ENCODE measurements at regions not wholly inside any gene's neighbourhood (a gene's known extent, or its start where the extent isn't known, plus 50 kb on each side); places are given as distances from the start of the nearest gene placed in this dataset.

DNA sequence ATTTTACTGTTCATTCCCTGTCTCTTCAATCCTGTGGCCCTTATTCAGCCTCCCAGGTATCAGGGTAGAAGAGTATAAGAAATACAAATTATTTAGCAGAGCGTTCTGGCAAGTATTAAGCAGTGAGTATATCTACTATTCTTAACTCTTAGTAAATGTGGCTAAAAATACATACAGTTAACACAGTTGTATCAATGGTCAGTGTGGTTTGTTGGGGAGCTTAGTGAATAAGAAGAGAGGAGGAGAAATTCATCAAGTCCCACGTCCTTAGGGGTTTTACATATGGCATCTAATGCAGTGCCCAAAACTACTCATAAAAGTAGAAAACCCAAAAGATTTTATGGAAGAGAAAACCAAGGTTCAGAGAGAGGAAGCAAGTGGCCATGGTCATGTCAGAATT is 691.0 kb upstream of the SGCG start:
- Histone ChIP-seq H3K27ac (ENCODE audit: low read depth, low read length) (no peak overlapping the region), H3K36me3 (ENCODE audit: insufficient read depth, low read length) (no peaks in the 10 kb centered on the region), H3K27me3 (ENCODE audit: insufficient read depth, low read length) (no peaks in the 10 kb centered on the region), H2AFZ (ENCODE audit: low read length, unreplicated experiment) (no peak overlapping the region), H3K4me3 (ENCODE audit: low read depth, low read length) (no peak overlapping the region), H3K79me2 (ENCODE audit: control insufficient read depth, insufficient read depth, low read length, unreplicated experiment) (no peaks in the 10 kb centered on the region), H3K4me1 (ENCODE audit: control insufficient read depth, insufficient read depth, low read length, unreplicated experiment) (no peaks in the 10 kb centered on the region)

DNA sequence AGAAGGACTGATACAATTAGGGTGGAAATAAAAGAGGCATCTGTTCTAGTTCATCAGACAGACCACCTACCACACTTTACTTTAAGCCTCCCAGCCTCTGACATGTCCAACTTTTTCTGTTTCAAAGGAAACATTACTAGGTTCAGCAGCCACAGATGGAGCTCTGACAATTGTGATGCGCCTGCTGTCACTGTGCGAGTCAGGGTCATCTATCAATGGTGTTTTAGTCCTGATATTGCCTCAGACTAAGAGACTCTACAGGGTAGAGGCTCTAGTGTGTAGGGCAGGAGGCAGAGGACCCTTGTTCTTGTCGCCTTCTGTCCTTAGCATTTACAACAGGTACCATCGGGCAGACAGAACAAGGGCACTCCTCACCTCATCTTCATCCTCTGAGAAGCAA is 685.0 kb upstream of the SGCG start:
- no peaks in the 10 kb centered on the region for H3K79me2 ChIP-seq (ENCODE audit: control insufficient read depth, insufficient read depth, low read length, unreplicated experiment)
- no peaks in the 10 kb centered on the region for H3K36me3 ChIP-seq (ENCODE audit: insufficient read depth, low read length)
- H3K4me3 ChIP-seq (ENCODE audit: low read depth, low read length) = no peak overlapping the region
- no peaks in the 10 kb centered on the region for H3K4me1 ChIP-seq (ENCODE audit: control insufficient read depth, insufficient read depth, low read length, unreplicated experiment)
- no peaks in the 10 kb centered on the region for H3K27me3 ChIP-seq (ENCODE audit: insufficient read depth, low read length)
- no peak overlapping the region for H2AFZ ChIP-seq (ENCODE audit: low read length, unreplicated experiment)
- no peak overlapping the region for H3K27ac ChIP-seq (ENCODE audit: low read depth, low read length)

DNA sequence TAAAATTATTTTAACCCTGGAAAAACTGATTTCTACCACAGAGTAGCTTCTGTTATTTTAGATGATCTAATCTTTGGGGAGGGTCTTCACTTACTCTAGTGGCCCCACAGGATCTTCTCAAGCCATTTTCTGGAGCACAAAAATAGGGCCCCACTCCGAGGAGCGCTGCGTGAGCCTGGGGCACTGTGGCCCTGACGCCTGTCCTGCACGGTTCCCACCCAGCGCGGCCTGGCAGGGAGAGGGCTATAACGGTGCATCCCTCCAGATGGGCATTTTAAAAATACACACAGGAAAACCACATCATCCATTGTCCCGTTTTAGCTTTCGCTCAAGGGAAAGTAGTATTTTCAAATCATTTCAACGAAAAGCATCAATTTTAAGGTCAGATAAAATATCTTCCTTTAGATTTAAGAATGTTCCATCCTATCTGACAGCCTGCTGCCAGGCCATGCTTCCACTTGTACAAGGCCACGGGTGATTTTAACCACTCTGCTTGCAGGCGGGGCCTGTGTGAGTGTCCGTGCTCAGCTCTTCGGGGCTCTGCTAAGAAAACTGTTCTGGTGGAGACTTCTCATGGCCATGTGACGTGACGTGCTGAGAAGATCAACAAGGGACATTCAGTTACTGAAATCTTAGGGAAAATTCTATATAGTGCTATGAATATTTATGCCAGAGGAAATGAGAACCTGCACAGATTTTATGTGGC is 683.8 kb upstream of the SGCG start:
- H3K79me2 ChIP-seq (ENCODE audit: control insufficient read depth, insufficient read depth, low read length, unreplicated experiment) = no peaks in the 10 kb centered on the region
- no peaks in the 10 kb centered on the region for H3K27me3 ChIP-seq (ENCODE audit: insufficient read depth, low read length)
- no peak overlapping the region for H3K27ac ChIP-seq (ENCODE audit: low read depth, low read length)
- H3K36me3 ChIP-seq (ENCODE audit: insufficient read depth, low read length) = no peaks in the 10 kb centered on the region
- H2AFZ ChIP-seq (ENCODE audit: low read length, unreplicated experiment) = no peak overlapping the region
- no peaks in the 10 kb centered on the region for H3K4me1 ChIP-seq (ENCODE audit: control insufficient read depth, insufficient read depth, low read length, unreplicated experiment)
- H3K4me3 ChIP-seq (ENCODE audit: low read depth, low read length) = no peak overlapping the region

- H2AFZ ChIP-seq (ENCODE audit: low read length, unreplicated experiment) = no peak overlapping the region
- no peaks in the 10 kb centered on the region for H3K36me3 ChIP-seq (ENCODE audit: insufficient read depth, low read length)
These were observed 682.6 kb upstream of the SGCG start for GRCh38 chr13:22497991-22498780.

GRCh38 chr13:22499919-22500318 is 680.9 kb upstream of the SGCG start:
- H3K4me1 ChIP-seq (ENCODE audit: control insufficient read depth, insufficient read depth, low read length, unreplicated experiment) = no peaks in the 10 kb centered on the region

More at GRCh38 chr13:22497991-22498780, 682.6 kb upstream of the SGCG start:
- Histone ChIP-seq H3K4me3 (ENCODE audit: low read depth, low read length) (no peak overlapping the region), H3K79me2 (ENCODE audit: control insufficient read depth, insufficient read depth, low read length, unreplicated experiment) (no peaks in the 10 kb centered on the region), H3K27ac (ENCODE audit: low read depth, low read length) (no peak overlapping the region), H3K4me1 (ENCODE audit: control insufficient read depth, insufficient read depth, low read length, unreplicated experiment) (no peaks in the 10 kb centered on the region), H3K27me3 (ENCODE audit: insufficient read depth, low read length) (no peaks in the 10 kb centered on the region)

DNA sequence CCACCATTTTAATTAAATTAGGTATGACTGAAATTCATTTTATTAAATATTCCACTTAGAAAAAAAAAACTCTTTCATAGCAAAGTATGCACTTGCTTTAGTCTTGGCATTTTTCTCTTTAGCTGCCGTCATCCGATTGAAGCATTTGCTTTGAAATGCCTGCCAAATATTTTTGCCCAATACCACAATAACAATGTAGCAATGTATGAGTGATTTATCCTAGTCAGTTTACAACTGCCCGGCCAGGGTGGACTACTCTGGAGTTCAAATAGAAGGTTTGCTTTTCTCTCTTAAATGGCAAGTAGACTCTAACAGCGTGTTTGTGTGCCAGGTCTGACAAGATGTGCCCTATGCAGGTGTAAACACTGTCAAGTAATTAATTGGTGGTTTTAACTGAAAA is 675.3 kb upstream of the SGCG start:
- no peaks in the 10 kb centered on the region for H3K4me1 ChIP-seq (ENCODE audit: control insufficient read depth, insufficient read depth, low read length, unreplicated experiment)
- no peaks in the 10 kb centered on the region for H3K36me3 ChIP-seq (ENCODE audit: insufficient read depth, low read length)
- no peak overlapping the region for H2AFZ ChIP-seq (ENCODE audit: low read length, unreplicated experiment)
- no peaks in the 10 kb centered on the region for H3K79me2 ChIP-seq (ENCODE audit: control insufficient read depth, insufficient read depth, low read length, unreplicated experiment)
- H3K27ac ChIP-seq (ENCODE audit: low read depth, low read length) = no peak overlapping the region
- no peak overlapping the region for H3K4me3 ChIP-seq (ENCODE audit: low read depth, low read length)
- no peaks in the 10 kb centered on the region for H3K27me3 ChIP-seq (ENCODE audit: insufficient read depth, low read length)

More at GRCh38 chr13:22499919-22500318, 680.9 kb upstream of the SGCG start:
- Histone ChIP-seq H3K4me3 (ENCODE audit: low read depth, low read length) (no peak overlapping the region), H2AFZ (ENCODE audit: low read length, unreplicated experiment) (no peak overlapping the region), H3K79me2 (ENCODE audit: control insufficient read depth, insufficient read depth, low read length, unreplicated experiment) (no peaks in the 10 kb centered on the region), H3K27ac (ENCODE audit: low read depth, low read length) (no peak overlapping the region), H3K36me3 (ENCODE audit: insufficient read depth, low read length) (no peaks in the 10 kb centered on the region), H3K27me3 (ENCODE audit: insufficient read depth, low read length) (no peaks in the 10 kb centered on the region)

DNA sequence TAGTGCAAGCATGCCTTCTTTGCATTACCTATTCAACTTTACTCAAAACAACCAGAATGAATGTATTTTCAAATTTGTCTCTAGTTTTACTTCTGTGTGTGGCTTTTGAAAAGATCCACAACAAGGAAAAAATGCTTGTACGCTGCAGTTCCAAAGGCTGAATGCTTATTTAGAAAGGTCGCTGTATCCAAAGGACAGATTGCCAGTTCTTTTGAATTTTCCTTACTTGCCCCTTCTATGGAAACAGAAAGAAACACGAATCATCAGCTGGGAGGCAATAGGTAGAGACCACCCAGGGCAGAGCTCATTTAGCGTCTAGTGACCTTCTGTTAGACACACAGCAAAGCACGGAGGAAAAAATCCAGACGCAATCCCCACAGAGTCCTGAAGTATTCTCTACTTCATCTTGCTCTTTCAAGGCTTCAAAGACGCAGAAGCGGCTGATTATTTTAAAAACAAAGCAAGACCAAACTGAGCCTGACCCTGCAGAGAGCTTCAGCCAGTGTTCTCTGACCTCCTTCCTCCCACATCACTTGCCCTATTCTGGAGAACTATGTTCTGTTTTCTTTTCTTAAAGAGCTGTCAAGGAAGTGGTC is 674.6 kb upstream of the SGCG start:
- Histone ChIP-seq H3K36me3 (ENCODE audit: insufficient read depth, low read length) (no peaks in the 10 kb centered on the region), H3K27me3 (ENCODE audit: insufficient read depth, low read length) (no peaks in the 10 kb centered on the region), H3K27ac (ENCODE audit: low read depth, low read length) (no peak overlapping the region), H3K4me1 (ENCODE audit: control insufficient read depth, insufficient read depth, low read length, unreplicated experiment) (no peaks in the 10 kb centered on the region), H3K4me3 (ENCODE audit: low read depth, low read length) (no peak overlapping the region), H2AFZ (ENCODE audit: low read length, unreplicated experiment) (no peak overlapping the region), H3K79me2 (ENCODE audit: control insufficient read depth, insufficient read depth, low read length, unreplicated experiment) (no peaks in the 10 kb centered on the region)

GRCh38 chr13:22517544-22517943 is 663.2 kb upstream of the SGCG start:
- no peaks in the 10 kb centered on the region for H3K27me3 ChIP-seq (ENCODE audit: insufficient read depth, low read length)
- no peak overlapping the region for H3K27ac ChIP-seq (ENCODE audit: low read depth, low read length)
- no peaks in the 10 kb centered on the region for H3K4me1 ChIP-seq (ENCODE audit: control insufficient read depth, insufficient read depth, low read length, unreplicated experiment)
- no peaks in the 10 kb centered on the region for H3K79me2 ChIP-seq (ENCODE audit: control insufficient read depth, insufficient read depth, low read length, unreplicated experiment)
- H3K4me3 ChIP-seq (ENCODE audit: low read depth, low read length) = no peak overlapping the region
- H3K36me3 ChIP-seq (ENCODE audit: insufficient read depth, low read length) = no peaks in the 10 kb centered on the region
- H2AFZ ChIP-seq (ENCODE audit: low read length, unreplicated experiment) = no peak overlapping the region

DNA sequence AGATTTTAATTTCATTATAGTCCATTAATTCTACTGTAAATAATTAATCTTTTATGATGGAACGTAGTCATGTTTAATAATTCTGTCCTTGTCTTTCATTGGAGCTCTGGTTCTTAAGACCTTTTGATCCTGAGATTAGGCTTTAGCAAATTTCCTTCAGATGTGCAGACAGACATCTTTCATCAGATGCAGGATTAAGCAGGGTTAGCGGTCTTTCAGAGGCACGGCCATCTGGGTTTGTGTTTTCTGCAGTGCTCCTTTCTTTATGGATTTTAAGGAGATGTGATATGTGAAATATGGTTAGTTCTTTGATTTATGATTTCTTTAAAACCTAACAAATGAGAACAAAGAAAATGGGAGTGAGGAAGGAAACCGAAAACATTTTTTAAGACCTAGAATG is 643.9 kb upstream of the SGCG start:
- H3K4me1 ChIP-seq (ENCODE audit: control insufficient read depth, insufficient read depth, low read length, unreplicated experiment) = no peaks in the 10 kb centered on the region

DNA sequence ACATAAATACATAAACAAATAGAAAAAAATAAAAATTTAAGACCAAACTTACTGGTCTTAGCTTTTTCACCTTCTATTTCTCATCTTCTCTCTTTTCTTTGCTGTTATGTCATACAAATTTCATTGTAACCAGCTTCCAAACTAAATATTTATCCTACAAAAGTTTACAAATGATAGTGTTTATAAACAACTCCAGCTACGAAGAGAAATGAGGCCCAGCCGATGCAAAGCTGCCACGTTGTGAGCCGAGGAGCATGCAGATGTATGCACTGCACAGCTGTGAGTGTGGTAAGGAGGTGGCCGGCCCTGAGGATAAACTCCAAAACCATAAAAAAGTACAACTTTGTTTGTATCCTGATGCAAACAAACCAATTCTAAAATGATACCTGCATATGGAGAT is 642.4 kb upstream of the SGCG start:
- Histone ChIP-seq H3K4me3 (ENCODE audit: low read depth, low read length) (no peak overlapping the region), H3K27me3 (ENCODE audit: insufficient read depth, low read length) (no peaks in the 10 kb centered on the region), H2AFZ (ENCODE audit: low read length, unreplicated experiment) (no peak overlapping the region), H3K36me3 (ENCODE audit: insufficient read depth, low read length) (no peaks in the 10 kb centered on the region), H3K4me1 (ENCODE audit: control insufficient read depth, insufficient read depth, low read length, unreplicated experiment) (no peaks in the 10 kb centered on the region), H3K27ac (ENCODE audit: low read depth, low read length) (no peak overlapping the region), H3K79me2 (ENCODE audit: control insufficient read depth, insufficient read depth, low read length, unreplicated experiment) (no peaks in the 10 kb centered on the region)

More for the DNA sequence above, 643.9 kb upstream of the SGCG start:
- Histone ChIP-seq H3K27me3 (ENCODE audit: insufficient read depth, low read length) (no peaks in the 10 kb centered on the region), H3K36me3 (ENCODE audit: insufficient read depth, low read length) (no peaks in the 10 kb centered on the region), H3K27ac (ENCODE audit: low read depth, low read length) (no peak overlapping the region), H2AFZ (ENCODE audit: low read length, unreplicated experiment) (no peak overlapping the region), H3K79me2 (ENCODE audit: control insufficient read depth, insufficient read depth, low read length, unreplicated experiment) (no peaks in the 10 kb centered on the region), H3K4me3 (ENCODE audit: low read depth, low read length) (no peak overlapping the region)
